ENCODE measurements at regions not wholly inside any gene's neighbourhood (a gene's known extent, or its start where the extent isn't known, plus 50 kb on each side); places are given as distances from the start of the nearest gene placed in this dataset.

- no peak for DNase-seq
Measured at GRCh38 chr3:180188512-180189309, 152.0 kb upstream of the PEX5L start.

- DNase-seq: no peak
Measured at GRCh38 chr3:180189310-180189648, 152.5 kb upstream of the PEX5L start.

GRCh38 chr3:180196658-180197057, 159.9 kb upstream of the PEX5L start:
- no peak for DNase-seq

GRCh38 chr3:180199417-180199995, 162.8 kb upstream of the PEX5L start:
- DNase-seq: no peak

GRCh38 chr3:180215866-180216265, 179.1 kb upstream of the PEX5L start:
- DNase-seq: no peak

- DNase-seq: no peak
Measured at GRCh38 chr3:180223268-180223667, 186.5 kb upstream of the PEX5L start.

- no peak for DNase-seq
Measured at GRCh38 chr3:180229113-180229512, 192.4 kb upstream of the PEX5L start.

- no peak for DNase-seq
Measured at GRCh38 chr3:180239939-180240338, 203.2 kb upstream of the PEX5L start.

GRCh38 chr3:180246688-180247195, 210.0 kb upstream of the PEX5L start:
- DNase-seq: no peak

GRCh38 chr3:180250172-180250571, 213.4 kb upstream of the PEX5L start:
- DNase-seq: peak; percentile 44

GRCh38 chr3:180252683-180253082, 215.9 kb upstream of the PEX5L start:
- DNase-seq: no peak

GRCh38 chr3:180253283-180253682, 216.5 kb upstream of the PEX5L start:
- peak; percentile 57 for DNase-seq

- DNase-seq: no peak
Measured at GRCh38 chr3:180264479-180264878, 227.7 kb upstream of the PEX5L start.

GRCh38 chr3:180265551-180265950, 228.8 kb upstream of the PEX5L start:
- DNase-seq: peak; percentile 45

GRCh38 chr3:180267202-180267843, 230.6 kb upstream of the PEX5L start:
- no peak for DNase-seq

GRCh38 chr3:180274536-180274935, 237.8 kb upstream of the PEX5L start:
- no peak for DNase-seq

GRCh38 chr3:180275176-180275575, 238.4 kb upstream of the PEX5L start:
- no peak for DNase-seq

- DNase-seq: no peak
Measured at GRCh38 chr3:180277041-180277440, 240.3 kb upstream of the PEX5L start.

GRCh38 chr3:180278583-180279188, 241.9 kb upstream of the PEX5L start:
- DNase-seq: no peak

GRCh38 chr3:180280555-180280954, 243.8 kb upstream of the PEX5L start:
- DNase-seq: peak; percentile 16

GRCh38 chr3:180282386-180282785, 245.6 kb upstream of the PEX5L start:
- no peak for DNase-seq

GRCh38 chr3:180283251-180283650, 246.5 kb upstream of the PEX5L start:
- no peak for DNase-seq

GRCh38 chr3:180284331-180285110, 247.8 kb upstream of the PEX5L start:
- DNase-seq: no peak

All from NCI-H226 (cell line).